PFSK-1 (cell line): ENCODE measurements at regions not wholly inside any gene's neighbourhood (a gene's known extent, or its start where the extent isn't known, plus 50 kb on each side); places are given as distances from the start of the nearest gene placed in this dataset.

Experiments
- FOXP2 ChIP-seq: optimal IDR thresholded peaks from 2 replicates; pipeline ENCODE3; 2011; ENCODE audit warnings: borderline replicate concordance, control low read depth, inconsistent platforms; ENCODE audit not compliant: insufficient read depth; ENCODE audit errors: extremely low read length, extremely low read depth
- POLR2AphosphoS5 ChIP-seq: IDR thresholded peaks from 2 replicates; pipeline ENCODE4 v1.6.1; 2012; ENCODE audit warnings: low read depth, mild to moderate bottlenecking, control low read depth, low read length, moderate library complexity
- SIN3A ChIP-seq: IDR thresholded peaks from 2 replicates; pipeline ENCODE4 v1.6.1; 2012; ENCODE audit warnings: mild to moderate bottlenecking, low read length, moderate library complexity, borderline replicate concordance; ENCODE audit not compliant: insufficient read depth
- TAF1 ChIP-seq: IDR thresholded peaks from 2 replicates; pipeline ENCODE4 v1.6.1; 2012; ENCODE audit warnings: low read length, control low read depth, borderline replicate concordance; ENCODE audit not compliant: insufficient read depth
- TF ChIP-seq, protein P1 (sequence below), 2 experiments: IDR thresholded peaks; 2 replicates each; pipeline versions ENCODE4 v1.6.1 to v1.8.0; 2011 to 2012; ENCODE audit warnings: low read depth in 2 of 2, low read length in 2 of 2, control low read depth in 1 of 2, inconsistent platforms in 1 of 2, mild to moderate bottlenecking in 1 of 2, moderate library complexity in 1 of 2; ENCODE audit not compliant: insufficient read depth in 1 of 2

GRCh38 chr13:107329991-107330390, 762.1 kb upstream of the ARGLU1 start:
- TF ChIP-seq, protein P1, sequence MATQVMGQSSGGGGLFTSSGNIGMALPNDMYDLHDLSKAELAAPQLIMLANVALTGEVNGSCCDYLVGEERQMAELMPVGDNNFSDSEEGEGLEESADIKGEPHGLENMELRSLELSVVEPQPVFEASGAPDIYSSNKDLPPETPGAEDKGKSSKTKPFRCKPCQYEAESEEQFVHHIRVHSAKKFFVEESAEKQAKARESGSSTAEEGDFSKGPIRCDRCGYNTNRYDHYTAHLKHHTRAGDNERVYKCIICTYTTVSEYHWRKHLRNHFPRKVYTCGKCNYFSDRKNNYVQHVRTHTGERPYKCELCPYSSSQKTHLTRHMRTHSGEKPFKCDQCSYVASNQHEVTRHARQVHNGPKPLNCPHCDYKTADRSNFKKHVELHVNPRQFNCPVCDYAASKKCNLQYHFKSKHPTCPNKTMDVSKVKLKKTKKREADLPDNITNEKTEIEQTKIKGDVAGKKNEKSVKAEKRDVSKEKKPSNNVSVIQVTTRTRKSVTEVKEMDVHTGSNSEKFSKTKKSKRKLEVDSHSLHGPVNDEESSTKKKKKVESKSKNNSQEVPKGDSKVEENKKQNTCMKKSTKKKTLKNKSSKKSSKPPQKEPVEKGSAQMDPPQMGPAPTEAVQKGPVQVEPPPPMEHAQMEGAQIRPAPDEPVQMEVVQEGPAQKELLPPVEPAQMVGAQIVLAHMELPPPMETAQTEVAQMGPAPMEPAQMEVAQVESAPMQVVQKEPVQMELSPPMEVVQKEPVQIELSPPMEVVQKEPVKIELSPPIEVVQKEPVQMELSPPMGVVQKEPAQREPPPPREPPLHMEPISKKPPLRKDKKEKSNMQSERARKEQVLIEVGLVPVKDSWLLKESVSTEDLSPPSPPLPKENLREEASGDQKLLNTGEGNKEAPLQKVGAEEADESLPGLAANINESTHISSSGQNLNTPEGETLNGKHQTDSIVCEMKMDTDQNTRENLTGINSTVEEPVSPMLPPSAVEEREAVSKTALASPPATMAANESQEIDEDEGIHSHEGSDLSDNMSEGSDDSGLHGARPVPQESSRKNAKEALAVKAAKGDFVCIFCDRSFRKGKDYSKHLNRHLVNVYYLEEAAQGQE (IDR thresholded peaks at IDR 0.05; ENCODE audit: insufficient read depth in 1 of 2, low read depth in 2 of 2, low read length in 2 of 2) = no peak
- TF ChIP-seq POLR2AphosphoS5 (no peak), SIN3A (no peak), FOXP2 (no peak), TAF1 (no peak)
